Natural killer cell treated with Interleukin-12 subunit alpha and Interleukin-12 subunit beta and Interleukin-15 and Interleukin-18, amount 100 ng/mL, for 72 hours (primary cell): ENCODE measurements at regions not wholly inside any gene's neighbourhood (a gene's known extent, or its start where the extent isn't known, plus 50 kb on each side); places are given as distances from the start of the nearest gene placed in this dataset.
"Not testable (repeated sequence)": the region's sequence is repeated elsewhere in the genome, so short reads cannot be mapped to it uniquely, and the experiment has no call there.

Source experiments
- ATAC-seq, 2 donors: fragments of 150-1000 bp; cut with Tn5 transposase in 1 of 2; sonication (Bioruptor Pico), chemical (Tn5 transposase) in 1 of 2; 2 replicates each; pipeline ENCODE4 v1.10.0; 2021
- DNase-seq: peaks from one replicate; pipeline ENCODE4 v3.0.0; 2022; ENCODE audit warnings: low spot score
- H3K27ac Mint-ChIP-seq, 2 donors: 1 replicate in 1 of 2; 2 replicates in 1 of 2; pipeline ENCODE4 v1.8.0; 2022; ENCODE audit warnings: mixed read lengths in 2 of 2, mild to moderate bottlenecking in 1 of 2, moderate library complexity in 1 of 2
- H3K27me3 Mint-ChIP-seq, 2 donors: 1 replicate in 1 of 2; 2 replicates in 1 of 2; pipeline ENCODE4 v1.8.0; 2022; ENCODE audit warnings: mixed read lengths in 2 of 2
- H3K36me3 Mint-ChIP-seq: one replicate; pipeline ENCODE4 v1.8.0; 2022; ENCODE audit warnings: mixed read lengths
- H3K4me1 Mint-ChIP-seq, 2 donors: 1 replicate in 1 of 2; 2 replicates in 1 of 2; pipeline ENCODE4 v1.8.0; 2022; ENCODE audit warnings: low read depth in 2 of 2, mixed read lengths in 2 of 2, mild to moderate bottlenecking in 1 of 2
- H3K4me3 Mint-ChIP-seq: one replicate; pipeline ENCODE4 v1.8.0; 2022; ENCODE audit warnings: mixed read lengths
- H3K9me3 Mint-ChIP-seq: 2 replicates; pipeline ENCODE4 v1.8.0; 2022; ENCODE audit warnings: mixed read lengths

GRCh38 chr1:213621077-213621476, 366.7 kb upstream of the PROX1 start:
- Mint-ChIP-seq H3K27ac (no peak overlapping the region), H3K27me3 (peaks cover 3 to 35% of the 10 kb centered on the region in 2 donors), H3K4me3 (no peak overlapping the region), H3K9me3 (peaks cover 8% of the 10 kb centered on the region), H3K4me1 (peaks cover 0 to 7% of the 10 kb centered on the region in 2 donors), H3K36me3 (no peaks in the 10 kb centered on the region)
- DNase-seq (no peak), ATAC-seq (no peak)

DNA sequence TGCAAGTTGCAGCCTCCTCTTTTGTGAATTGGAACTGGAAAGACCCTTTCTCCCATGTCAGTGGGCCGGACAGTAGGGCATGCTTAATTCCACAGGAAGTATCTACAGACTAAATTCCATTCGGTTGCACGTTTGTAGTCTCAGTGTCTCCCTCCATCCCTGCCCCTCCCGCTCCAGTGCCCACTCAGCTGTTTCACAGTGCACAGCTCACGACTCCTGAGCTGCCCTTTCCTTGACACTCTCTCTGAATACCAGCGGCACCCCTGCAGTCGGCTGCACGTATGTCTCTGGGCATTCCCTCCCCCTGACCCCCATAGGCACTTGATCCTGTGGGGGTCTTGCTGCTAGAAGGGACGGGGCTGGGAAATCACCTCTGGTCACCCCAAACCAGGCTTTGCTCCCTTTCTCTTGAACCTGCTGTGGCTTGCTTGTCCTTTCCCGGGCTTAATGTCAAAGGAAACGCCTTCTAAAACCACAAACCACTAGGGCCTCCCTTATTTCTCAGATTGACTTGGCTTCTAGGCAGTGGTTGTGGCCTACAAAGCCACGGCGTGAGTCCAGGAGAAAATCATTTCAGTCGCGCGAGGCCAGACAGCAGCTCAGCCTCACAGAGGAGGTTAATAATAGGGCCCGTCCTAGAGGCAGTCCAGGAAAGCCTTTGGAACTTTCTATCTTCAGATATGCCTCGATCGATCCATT, 365.3 kb upstream of the PROX1 start:
- no peak for DNase-seq
- Mint-ChIP-seq H3K9me3 (peaks cover 8% of the 10 kb centered on the region), H3K27ac (no peak overlapping the region), H3K4me1 (peaks cover 0 to 7% of the 10 kb centered on the region in 2 donors), H3K27me3 (peaks cover 2 to 35% of the 10 kb centered on the region in 2 donors), H3K4me3 (no peak overlapping the region), H3K36me3 (no peaks in the 10 kb centered on the region)
- peak; percentile 24 to 66 for ATAC-seq

DNA sequence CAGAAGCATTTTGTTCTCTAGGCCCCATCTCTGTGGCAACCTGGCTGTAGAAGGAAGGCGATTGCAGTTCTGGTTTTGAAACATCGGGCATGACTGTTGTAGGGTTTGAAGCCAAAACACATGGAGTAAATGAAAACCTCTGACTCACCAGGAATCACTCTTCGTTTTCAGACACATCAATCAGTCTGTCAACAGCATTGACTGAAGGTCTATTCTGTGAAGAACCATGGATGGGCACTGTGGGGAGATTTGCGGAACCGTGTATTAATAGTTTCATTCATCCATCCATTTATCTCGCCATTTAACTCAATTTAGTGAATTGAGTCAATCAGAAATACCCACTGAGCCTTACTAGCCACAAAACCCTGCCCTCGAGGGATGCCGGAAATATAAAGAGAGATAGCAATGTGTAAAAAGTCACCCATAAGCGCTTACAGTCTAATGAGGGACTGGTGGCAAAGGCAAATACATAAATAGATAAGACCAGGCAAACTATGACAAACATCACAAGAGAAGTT, 364.6 kb upstream of the PROX1 start:
- ATAC-seq, result no peak
- Mint-ChIP-seq H3K4me3 (no peak overlapping the region), H3K9me3 (peaks cover 8% of the 10 kb centered on the region), H3K4me1 (peaks cover 0 to 7% of the 10 kb centered on the region in 2 donors), H3K36me3 (no peaks in the 10 kb centered on the region), H3K27me3 (peaks cover 2 to 35% of the 10 kb centered on the region in 2 donors), H3K27ac (no peak overlapping the region)
- no peak for DNase-seq

GRCh38 chr1:213623862-213624261, 363.9 kb upstream of the PROX1 start:
- peaks cover 8% of the 10 kb centered on the region for H3K9me3 Mint-ChIP-seq
- peaks cover 2 to 35% of the 10 kb centered on the region in 2 donors for H3K27me3 Mint-ChIP-seq
- peaks cover 0 to 7% of the 10 kb centered on the region in 2 donors for H3K4me1 Mint-ChIP-seq

GRCh38 chr1:213636778-213637177, 351.0 kb upstream of the PROX1 start:
- H3K9me3 Mint-ChIP-seq, result peaks cover 13% of the 10 kb centered on the region
- peaks cover 13% of the 10 kb centered on the region for H3K36me3 Mint-ChIP-seq
- not testable (repeated sequence) for H3K4me3 Mint-ChIP-seq, H3K4me1 Mint-ChIP-seq, ATAC-seq, H3K27me3 Mint-ChIP-seq, DNase-seq, H3K27ac Mint-ChIP-seq

More at GRCh38 chr1:213623862-213624261, 363.9 kb upstream of the PROX1 start:
- no peak for DNase-seq
- no peak overlapping the region for H3K4me3 Mint-ChIP-seq
- no peak overlapping the region for H3K27ac Mint-ChIP-seq
- ATAC-seq, result no peak
- H3K36me3 Mint-ChIP-seq, result no peaks in the 10 kb centered on the region

DNA sequence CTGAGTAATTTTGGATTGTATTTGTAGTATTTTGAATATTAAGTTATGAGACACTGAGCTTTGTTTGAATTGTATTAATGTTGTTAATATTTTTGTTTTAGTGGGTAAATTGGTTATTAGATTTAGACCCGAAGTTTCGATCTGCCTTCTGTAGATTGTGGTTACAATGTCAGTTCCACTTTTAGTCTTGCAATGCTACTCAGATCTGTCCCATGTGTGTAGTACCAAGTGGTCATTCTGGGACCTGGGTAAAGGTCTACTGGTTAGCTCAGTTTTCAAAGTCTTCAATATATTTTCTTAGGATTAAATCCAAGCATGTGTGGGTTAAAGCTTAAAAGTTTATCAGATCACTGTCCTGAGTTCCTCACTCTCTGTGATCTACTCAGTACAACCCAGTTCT, 346.5 kb upstream of the PROX1 start:
- no peak overlapping the region for H3K4me3 Mint-ChIP-seq
- DNase-seq (no peak), ATAC-seq (no peak)
- H3K4me1 Mint-ChIP-seq, result no peaks in the 10 kb centered on the region
- H3K9me3 Mint-ChIP-seq, result no peaks in the 10 kb centered on the region
- H3K36me3 Mint-ChIP-seq, result no peaks in the 10 kb centered on the region
- H3K27ac Mint-ChIP-seq, result no peak overlapping the region
- peaks cover 0 to 3% of the 10 kb centered on the region in 2 donors for H3K27me3 Mint-ChIP-seq

GRCh38 chr1:213643360-213643759, 344.4 kb upstream of the PROX1 start:
- Mint-ChIP-seq H3K9me3 (no peaks in the 10 kb centered on the region), H3K4me1 (no peaks in the 10 kb centered on the region), H3K27ac (no peak overlapping the region), H3K4me3 (no peak overlapping the region), H3K27me3 (peaks cover under 1 to 3% of the 10 kb centered on the region in 2 donors), H3K36me3 (no peaks in the 10 kb centered on the region)
- DNase-seq (no peak), ATAC-seq (no peak)

- H3K27me3 Mint-ChIP-seq, result peaks cover 8 to 9% of the 10 kb centered on the region in 2 donors
- H3K27ac Mint-ChIP-seq, result no peak overlapping the region
- DNase-seq (no peak), ATAC-seq (no peak)
- H3K4me1 Mint-ChIP-seq, result no peaks in the 10 kb centered on the region
- no peaks in the 10 kb centered on the region for H3K36me3 Mint-ChIP-seq
- peaks cover 4% of the 10 kb centered on the region for H3K9me3 Mint-ChIP-seq
- H3K4me3 Mint-ChIP-seq, result no peak overlapping the region
Observed at GRCh38 chr1:213647864-213648650, 339.7 kb upstream of the PROX1 start.

GRCh38 chr1:213649373-213649772, 338.4 kb upstream of the PROX1 start:
- Mint-ChIP-seq H3K4me1 (no peaks in the 10 kb centered on the region), H3K9me3 (peaks cover 4% of the 10 kb centered on the region), H3K27ac (no peak overlapping the region), H3K27me3 (peaks cover 8 to 9% of the 10 kb centered on the region in 2 donors), H3K36me3 (no peaks in the 10 kb centered on the region), H3K4me3 (no peak overlapping the region)
- ATAC-seq (no peak), DNase-seq (no peak)

- no peak overlapping the region for H3K4me3 Mint-ChIP-seq
- H3K4me1 Mint-ChIP-seq, result no peaks in the 10 kb centered on the region
- DNase-seq (no peak), ATAC-seq (no peak)
- H3K27me3 Mint-ChIP-seq, result peaks cover 5 to 9% of the 10 kb centered on the region in 2 donors
- H3K9me3 Mint-ChIP-seq, result peaks cover 4% of the 10 kb centered on the region
- no peak overlapping the region for H3K27ac Mint-ChIP-seq
- H3K36me3 Mint-ChIP-seq, result no peaks in the 10 kb centered on the region
Observed at GRCh38 chr1:213650603-213651002, 337.2 kb upstream of the PROX1 start.

GRCh38 chr1:213651077-213651476, 336.7 kb upstream of the PROX1 start:
- H3K27ac Mint-ChIP-seq, result no peak overlapping the region
- no peak overlapping the region for H3K4me3 Mint-ChIP-seq
- peaks cover 5 to 9% of the 10 kb centered on the region in 2 donors for H3K27me3 Mint-ChIP-seq
- DNase-seq (no peak), ATAC-seq (no peak)
- peaks cover 4% of the 10 kb centered on the region for H3K9me3 Mint-ChIP-seq
- H3K4me1 Mint-ChIP-seq, result no peaks in the 10 kb centered on the region
- H3K36me3 Mint-ChIP-seq, result no peaks in the 10 kb centered on the region

GRCh38 chr1:213652109-213652508, 335.7 kb upstream of the PROX1 start:
- ATAC-seq (no peak), DNase-seq (no peak)
- H3K27me3 Mint-ChIP-seq, result peaks cover 5 to 9% of the 10 kb centered on the region in 2 donors
- H3K4me3 Mint-ChIP-seq, result no peak overlapping the region
- H3K27ac Mint-ChIP-seq, result no peak overlapping the region
- H3K4me1 Mint-ChIP-seq, result no peaks in the 10 kb centered on the region
- H3K36me3 Mint-ChIP-seq, result no peaks in the 10 kb centered on the region
- peaks cover 4% of the 10 kb centered on the region for H3K9me3 Mint-ChIP-seq

DNA sequence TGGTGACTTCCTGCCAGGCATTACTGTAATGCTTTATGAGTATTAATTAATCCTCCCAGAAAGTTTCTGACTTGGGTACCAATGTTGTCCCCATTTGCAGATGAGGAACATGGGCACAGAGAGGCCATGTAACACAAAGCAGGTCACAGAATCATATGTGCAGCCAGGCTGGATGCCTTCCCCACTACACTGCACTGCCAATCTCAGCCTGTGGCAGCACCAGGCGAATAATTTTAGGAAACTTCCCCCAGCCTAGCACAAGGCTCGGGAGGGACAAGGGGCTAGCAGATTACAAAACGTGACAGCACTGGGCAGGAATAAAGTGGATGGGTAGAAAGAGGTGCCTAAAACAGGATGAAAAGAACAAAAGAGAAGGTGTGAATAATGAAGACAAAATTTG, 331.7 kb upstream of the PROX1 start:
- Mint-ChIP-seq H3K27me3 (no peaks in the 10 kb centered on the region), H3K4me3 (no peak overlapping the region), H3K27ac (no peak overlapping the region), H3K4me1 (no peaks in the 10 kb centered on the region), H3K9me3 (no peaks in the 10 kb centered on the region), H3K36me3 (no peaks in the 10 kb centered on the region)
- ATAC-seq, result no peak
- DNase-seq, result no peak

DNA sequence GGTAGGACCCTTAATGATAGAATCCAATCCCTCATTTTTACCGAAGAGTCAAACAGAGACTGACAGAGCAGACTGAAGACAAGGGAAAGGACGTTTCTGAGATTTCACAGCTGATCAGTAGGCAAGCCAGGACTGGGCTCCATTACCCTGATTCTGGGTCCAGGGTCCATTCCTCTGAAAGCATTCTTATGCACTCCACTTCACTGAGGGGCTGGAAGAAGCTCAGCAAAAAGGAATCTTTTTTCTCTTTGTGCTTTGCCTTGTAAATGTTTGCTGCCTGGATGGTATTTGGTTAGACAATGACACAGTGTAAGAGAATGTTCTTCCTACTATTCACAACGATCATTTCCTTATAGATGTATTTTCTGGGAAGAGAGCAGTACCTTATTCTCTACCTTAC, 331.3 kb upstream of the PROX1 start:
- no peaks in the 10 kb centered on the region for H3K9me3 Mint-ChIP-seq
- DNase-seq (no peak), ATAC-seq (no peak)
- no peak overlapping the region for H3K27ac Mint-ChIP-seq
- no peaks in the 10 kb centered on the region for H3K36me3 Mint-ChIP-seq
- peaks cover 0 to 3% of the 10 kb centered on the region in 2 donors for H3K27me3 Mint-ChIP-seq
- no peaks in the 10 kb centered on the region for H3K4me1 Mint-ChIP-seq
- no peak overlapping the region for H3K4me3 Mint-ChIP-seq
